Lower lobe of right lung (tissue), 2 donors: ENCODE measurements at regions not wholly inside any gene's neighbourhood (a gene's known extent, or its start where the extent isn't known, plus 50 kb on each side); places are given as distances from the start of the nearest gene placed in this dataset.

Source experiments
- ATAC-seq, 2 donors: fragments of 200-7000 bp; cut with Tn5 transposase; one replicate each; pipeline ENCODE4 v1.9.1; 2020 to 2022; ENCODE audit warnings: mild to moderate bottlenecking in 2 of 2, moderate library complexity in 2 of 2
- DNase-seq: peaks from one replicate; pipeline ENCODE4 v3.0.0-alpha.2; 2020
- H3K27ac ChIP-seq: fragments of 200-600 bp; one replicate; pipeline ENCODE4 v1.8.0; 2022
- H3K27me3 ChIP-seq: fragments of 200-600 bp; one replicate; pipeline ENCODE4 v1.8.0; 2022; ENCODE audit warnings: low read depth
- H3K36me3 ChIP-seq: fragments of 200-600 bp; one replicate; pipeline ENCODE4 v1.8.0; 2022; ENCODE audit warnings: mild to moderate bottlenecking
- H3K4me1 ChIP-seq: fragments of 200-600 bp; one replicate; pipeline ENCODE4 v1.8.0; 2022
- H3K4me3 ChIP-seq: fragments of 200-600 bp; one replicate; pipeline ENCODE4 v1.8.0; 2022; ENCODE audit warnings: mild to moderate bottlenecking
- H3K9me3 ChIP-seq: fragments of 200-600 bp; one replicate; pipeline ENCODE4 v1.8.0; 2022
- CTCF ChIP-seq: fragments of 200-600 bp; IDR thresholded peaks from one replicate; pipeline ENCODE4 v1.8.0; 2022; ENCODE audit warnings: antibody characterized with exemption, mild to moderate bottlenecking
- intact Hi-C: fragments of 100-400 bp; cut with DNase I; formaldehyde crosslinking; loops from one replicate; pipeline ENCODE4 v1.11.0; 2022
- donor health status: DM: no; HTN: yes; CAD: no; lungs with severe emphysema.

- no peaks in the 10 kb centered on the region for H3K27me3 ChIP-seq
- H3K27ac ChIP-seq: no peak overlapping the region
- DNase-seq: no peak
- no peaks in the 10 kb centered on the region for H3K9me3 ChIP-seq
- no peaks in the 10 kb centered on the region for H3K36me3 ChIP-seq
- intact Hi-C loops: no loop called here
- peaks cover 27% of the 10 kb centered on the region for H3K4me1 ChIP-seq
- H3K4me3 ChIP-seq: no peak overlapping the region
- ATAC-seq: no peak
- TF ChIP-seq CTCF: no peak
These were observed 60.0 kb downstream of the NAV1 start for GRCh38 chr1:201598973-201599372.

- Histone ChIP-seq H3K27ac (no peak overlapping the region), H3K9me3 (no peaks in the 10 kb centered on the region), H3K36me3 (no peaks in the 10 kb centered on the region), H3K4me1 (peaks cover 22% of the 10 kb centered on the region), H3K27me3 (no peaks in the 10 kb centered on the region), H3K4me3 (no peak overlapping the region)
- ATAC-seq: no peak
- no peak for TF ChIP-seq CTCF
- no peak for DNase-seq
- intact Hi-C loops: no loop called here
These were observed 60.6 kb downstream of the NAV1 start for GRCh38 chr1:201599548-201599947.

GRCh38 chr1:201602413-201603265 is 63.7 kb downstream of the NAV1 start:
- no peak for TF ChIP-seq CTCF
- no peaks in the 10 kb centered on the region for H3K9me3 ChIP-seq
- no peaks in the 10 kb centered on the region for H3K36me3 ChIP-seq
- H3K4me3 ChIP-seq: no peak overlapping the region
- H3K27me3 ChIP-seq: no peaks in the 10 kb centered on the region
- DNase-seq (no peak), ATAC-seq (no peak)
- intact Hi-C loops: no loop called here
- no peak overlapping the region for H3K27ac ChIP-seq
- H3K4me1 ChIP-seq: peaks cover 14% of the 10 kb centered on the region

- H3K4me3 ChIP-seq: no peak overlapping the region
- intact Hi-C loops: no loop called here
- H3K36me3 ChIP-seq: no peaks in the 10 kb centered on the region
- no peak overlapping the region for H3K27ac ChIP-seq
- ATAC-seq: no peak
- DNase-seq: no peak
- no peaks in the 10 kb centered on the region for H3K9me3 ChIP-seq
- no peaks in the 10 kb centered on the region for H3K27me3 ChIP-seq
- H3K4me1 ChIP-seq: peaks cover 3% of the 10 kb centered on the region
- no peak for TF ChIP-seq CTCF
These were observed 64.8 kb downstream of the NAV1 start for GRCh38 chr1:201603613-201604232.

- intact Hi-C loops: no loop called here
- Histone ChIP-seq H3K27ac (no peak overlapping the region), H3K4me1 (peaks cover 12% of the 10 kb centered on the region), H3K27me3 (no peaks in the 10 kb centered on the region), H3K36me3 (no peaks in the 10 kb centered on the region), H3K9me3 (no peaks in the 10 kb centered on the region), H3K4me3 (no peak overlapping the region)
- ATAC-seq (no peak), DNase-seq (no peak)
- TF ChIP-seq CTCF: no peak
These were observed 66.6 kb downstream of the NAV1 start for GRCh38 chr1:201605385-201606010.
